CD4-positive, alpha-beta T cell treated with Interleukin-17A for 4 hours (primary cell): ENCODE measurements at regions not wholly inside any gene's neighbourhood (a gene's known extent, or its start where the extent isn't known, plus 50 kb on each side); places are given as distances from the start of the nearest gene placed in this dataset.
"Not testable (repeated sequence)": the region's sequence is repeated elsewhere in the genome, so short reads cannot be mapped to it uniquely, and the experiment has no call there.

Experiments
- DNase-seq: peaks from one replicate; pipeline ENCODE4 v3.0.0-alpha.2; 2020; ENCODE audit warnings: mixed read lengths

- DNase-seq: no peak
These were observed 252.7 kb downstream of the SPRY1 start for GRCh38 chr4:123649250-123649644.

GRCh38 chr4:123649645-123650391 is 253.2 kb downstream of the SPRY1 start:
- DNase-seq: no peak

DNA sequence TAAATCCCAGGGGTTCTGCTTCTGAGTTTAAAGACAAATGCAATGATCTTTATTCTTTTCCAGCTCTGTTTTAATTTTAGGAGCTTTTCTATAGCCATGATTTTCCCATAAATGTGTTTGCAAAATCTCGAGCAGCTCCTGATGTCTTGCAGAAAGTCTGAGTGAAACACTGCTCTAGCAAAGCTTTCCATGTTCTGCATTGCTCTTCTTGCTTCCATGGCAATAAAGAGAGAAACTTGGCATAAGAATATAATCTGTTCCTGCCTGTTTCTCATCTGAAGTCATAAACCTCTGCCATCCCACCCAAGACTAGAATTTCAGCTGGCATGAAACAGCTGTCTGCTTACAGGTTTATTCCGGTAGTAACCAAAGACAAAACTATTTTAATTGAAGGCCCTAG is 254.5 kb downstream of the SPRY1 start:
- no peak for DNase-seq

- DNase-seq: no peak
These were observed 255.1 kb downstream of the SPRY1 start for GRCh38 chr4:123651536-123652180.

GRCh38 chr4:123652476-123652875 is 255.9 kb downstream of the SPRY1 start:
- no peak for DNase-seq

GRCh38 chr4:123653236-123653635 is 256.6 kb downstream of the SPRY1 start:
- no peak for DNase-seq

- not testable (repeated sequence) for DNase-seq
These were observed 260.2 kb downstream of the SPRY1 start for GRCh38 chr4:123656746-123657294.

GRCh38 chr4:123657606-123658005 is 261.0 kb downstream of the SPRY1 start:
- not testable (repeated sequence) for DNase-seq

DNA sequence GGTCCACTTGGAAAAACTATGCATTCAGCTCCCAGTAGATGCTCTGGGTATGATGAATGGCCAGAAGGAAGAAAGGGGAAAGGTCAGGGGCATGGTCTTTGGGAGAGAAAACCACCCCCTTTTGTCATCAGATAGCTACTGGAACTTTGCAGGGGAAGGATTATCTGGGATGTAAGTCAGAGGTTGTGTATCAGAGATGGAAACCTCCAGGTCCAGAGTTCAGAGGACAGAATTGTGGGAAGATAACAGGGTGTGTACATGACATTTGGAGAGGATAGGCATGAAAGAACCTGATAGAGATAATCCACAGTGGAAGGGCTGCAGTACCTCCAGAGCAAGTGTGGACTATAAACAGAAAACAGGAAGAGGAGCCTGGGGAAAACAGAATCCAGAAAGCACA is 262.7 kb downstream of the SPRY1 start:
- no peak for DNase-seq

- no peak for DNase-seq
These were observed 263.1 kb downstream of the SPRY1 start for GRCh38 chr4:123659730-123660129.

DNA sequence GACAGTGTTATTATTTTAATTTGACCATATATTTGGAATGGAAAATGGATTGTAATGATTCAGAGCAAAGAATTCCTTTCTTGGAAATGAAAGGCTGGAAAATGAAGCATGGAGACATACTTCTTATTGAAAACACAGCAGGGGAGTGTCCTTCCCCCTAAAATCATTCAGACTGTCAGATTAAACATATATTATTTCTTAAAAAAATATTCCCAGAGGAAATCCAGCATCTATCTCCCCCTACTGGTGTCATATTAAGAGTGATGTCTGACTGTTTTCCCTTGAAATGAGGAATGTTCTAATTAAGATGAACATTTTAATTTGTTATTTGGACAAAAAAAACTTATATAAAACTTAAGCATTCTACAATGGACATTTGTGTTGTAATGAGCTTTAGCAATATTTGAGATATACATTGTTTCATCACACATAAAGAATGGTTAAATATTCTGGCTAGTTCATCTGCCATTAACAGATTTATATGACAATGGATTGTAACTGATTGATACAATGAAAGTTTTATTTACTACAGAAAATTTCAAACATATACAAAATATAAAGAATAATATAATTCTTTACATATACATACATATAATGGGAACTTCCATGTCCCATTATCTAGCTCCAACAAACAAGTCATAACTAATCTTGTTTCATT is 264.6 kb downstream of the SPRY1 start:
- DNase-seq: no peak

GRCh38 chr4:123662827-123663226 is 266.2 kb downstream of the SPRY1 start:
- DNase-seq: no peak

DNA sequence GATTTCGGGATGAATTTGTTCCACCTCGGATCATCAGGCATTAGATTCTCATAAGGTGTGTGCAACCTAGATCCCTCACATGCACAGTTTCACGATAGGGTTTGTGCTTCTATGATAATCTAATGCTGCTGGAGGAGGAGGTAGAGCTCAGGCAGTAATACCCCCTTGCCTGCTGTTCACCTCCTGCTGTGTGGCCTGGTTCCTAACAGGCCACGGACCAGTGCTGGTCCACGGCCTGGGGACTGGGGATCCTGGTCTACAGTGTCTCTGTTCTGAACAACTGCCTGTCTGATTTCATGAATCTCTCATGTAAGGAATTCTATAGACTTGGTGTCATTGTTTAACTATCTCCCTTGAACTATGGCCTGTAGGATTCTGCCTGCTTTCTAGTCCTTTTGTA is 269.9 kb downstream of the SPRY1 start:
- no peak for DNase-seq

DNA sequence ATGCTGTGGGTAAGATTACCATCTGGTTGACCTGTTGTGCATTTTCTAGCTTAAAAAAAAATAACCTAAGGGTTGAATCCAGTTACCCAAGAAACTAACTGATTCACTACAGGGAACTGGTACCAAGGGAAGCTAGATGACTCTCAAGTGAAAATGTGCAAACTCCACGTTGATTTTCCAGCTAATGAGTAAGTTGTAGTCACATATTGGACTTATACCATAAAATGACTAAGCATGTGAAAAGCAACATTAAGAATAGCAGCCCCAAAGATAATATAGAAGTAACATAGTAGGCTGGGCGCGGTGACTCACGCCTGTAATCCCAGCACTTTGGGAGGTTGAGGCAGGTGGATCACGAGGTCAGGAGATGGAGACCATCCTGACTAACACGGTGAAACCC is 270.9 kb downstream of the SPRY1 start:
- no peak for DNase-seq

DNA sequence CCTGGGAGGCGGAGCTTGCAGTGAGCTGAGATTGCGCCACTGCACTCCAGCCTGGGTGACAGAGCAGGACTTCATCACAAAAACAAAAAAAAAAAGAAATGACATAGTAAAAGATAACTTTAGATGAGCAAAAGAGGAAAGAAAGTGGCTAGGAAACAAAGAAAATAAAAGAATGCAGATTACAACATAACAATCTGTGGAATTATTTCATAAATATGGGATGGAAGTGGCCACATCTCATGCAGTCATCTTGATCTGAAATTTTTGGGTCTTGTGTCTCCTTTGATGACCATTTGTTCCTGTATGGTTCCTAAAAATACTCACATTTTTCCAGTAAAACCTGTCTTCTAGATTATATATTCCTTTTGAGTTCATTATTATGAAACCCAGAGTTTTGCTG is 271.4 kb downstream of the SPRY1 start:
- DNase-seq: no peak

DNA sequence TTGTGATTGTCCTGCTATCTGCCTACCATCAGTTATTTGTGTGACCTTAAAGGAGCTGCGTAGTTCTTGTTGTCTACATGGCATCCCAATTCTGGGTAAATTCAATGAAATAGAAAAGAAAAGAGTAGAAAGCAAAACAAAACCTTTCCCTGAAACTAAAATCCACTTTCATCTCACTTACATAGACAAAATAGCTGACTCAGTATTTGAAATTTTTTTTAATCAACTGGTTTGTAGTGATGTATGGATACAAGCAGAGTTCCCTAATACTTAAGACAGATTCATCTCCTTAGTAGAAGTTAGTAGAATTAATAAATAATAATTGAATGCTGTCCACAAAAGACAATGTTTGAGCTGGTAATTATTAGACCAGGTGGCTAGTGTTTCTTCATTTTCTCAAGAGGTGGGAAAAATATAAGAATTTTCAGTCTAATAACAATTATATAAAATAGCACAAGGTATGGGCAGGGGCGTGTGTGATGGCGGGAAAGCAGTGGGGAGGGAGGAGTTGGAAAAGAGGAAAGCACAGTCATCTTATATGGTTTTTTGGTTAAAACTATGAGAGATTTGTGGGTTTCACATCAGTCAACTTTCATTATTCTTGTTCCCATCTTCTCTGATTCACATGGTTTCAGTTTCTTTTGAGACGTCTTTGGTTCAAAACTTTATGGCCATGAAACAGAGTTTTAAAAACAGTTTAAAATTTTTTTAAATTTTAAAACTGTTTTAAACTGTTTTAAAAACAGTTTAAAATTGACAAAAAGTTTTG is 275.2 kb downstream of the SPRY1 start:
- no peak for DNase-seq

GRCh38 chr4:123672987-123673386 is 276.4 kb downstream of the SPRY1 start:
- no peak for DNase-seq

- no peak for DNase-seq
These were observed 277.4 kb downstream of the SPRY1 start for GRCh38 chr4:123673971-123674370.

DNA sequence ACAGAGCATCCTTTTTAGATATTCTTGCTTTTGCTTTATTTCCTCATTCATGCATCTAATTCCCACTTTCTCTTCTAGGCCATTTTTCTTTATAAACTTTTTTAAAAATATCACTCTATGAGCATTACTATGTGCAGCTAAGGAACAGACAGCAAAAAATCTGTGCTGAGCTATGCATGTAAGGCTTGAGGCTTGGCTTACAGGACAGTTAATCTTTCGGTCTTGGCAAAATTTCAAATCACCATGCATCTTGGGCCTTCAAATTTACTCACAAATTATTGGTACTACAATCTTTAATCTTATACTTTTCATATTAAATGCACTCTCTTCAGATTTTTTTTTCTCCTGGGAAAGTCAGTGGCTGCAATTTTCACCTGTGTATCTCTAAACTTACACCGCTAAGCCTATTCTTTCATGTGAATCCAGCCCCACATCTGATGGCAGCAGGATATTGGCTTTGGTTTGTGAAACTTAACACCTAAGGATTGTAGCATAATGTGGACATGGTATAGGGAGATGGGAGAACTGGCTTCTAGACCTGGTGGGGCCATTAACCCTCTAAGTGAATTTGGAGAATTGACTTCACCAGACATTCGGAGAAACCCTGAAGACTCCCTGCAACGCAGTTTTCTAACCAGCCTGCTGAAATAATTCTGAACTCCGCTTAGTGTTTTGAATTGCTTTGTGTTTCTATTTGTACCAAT is 278.3 kb downstream of the SPRY1 start:
- DNase-seq: no peak

GRCh38 chr4:123675567-123675966 is 279.0 kb downstream of the SPRY1 start:
- DNase-seq: no peak

DNA sequence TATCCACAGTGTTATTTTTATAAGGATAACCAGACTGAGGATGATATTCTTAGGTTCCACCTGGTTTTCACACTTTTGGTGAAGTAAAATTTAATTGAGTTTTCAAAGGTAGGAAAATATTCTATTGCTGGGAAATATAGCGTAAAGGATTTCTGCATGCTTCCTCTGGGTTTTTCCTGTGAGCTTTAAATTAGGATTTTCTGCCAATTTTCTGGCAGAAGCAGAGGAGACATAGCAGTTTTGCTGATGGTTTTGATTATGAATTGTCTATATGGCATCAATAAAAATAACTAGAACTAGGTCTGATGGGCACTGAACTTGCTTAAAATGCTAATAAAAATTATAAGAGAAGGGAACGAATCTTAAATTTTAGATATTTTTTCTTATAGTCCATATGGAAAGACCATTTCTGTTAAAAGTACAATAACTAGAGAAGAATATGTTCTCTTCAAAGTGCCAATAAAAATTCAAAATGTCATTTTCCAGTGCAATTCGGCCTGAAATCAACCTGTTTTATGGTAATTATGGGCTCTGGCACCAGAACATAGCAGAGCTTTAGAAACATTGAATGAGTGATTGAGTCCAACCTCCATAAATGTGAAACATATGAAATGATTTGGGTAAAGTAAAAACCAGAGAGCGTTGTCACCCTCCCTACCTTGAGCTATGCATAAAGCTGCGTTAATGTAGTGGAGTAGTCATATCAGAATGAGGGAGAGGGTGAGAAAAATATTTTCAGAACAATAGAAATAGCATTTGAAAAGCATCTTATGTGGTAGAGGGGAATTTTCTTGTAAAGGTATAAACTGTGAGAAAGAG is 279.7 kb downstream of the SPRY1 start:
- DNase-seq: no peak

GRCh38 chr4:123676890-123677229 is 280.3 kb downstream of the SPRY1 start:
- DNase-seq: no peak
